ENCODE measurements at regions not wholly inside any gene's neighbourhood (a gene's known extent, or its start where the extent isn't known, plus 50 kb on each side); places are given as distances from the start of the nearest gene placed in this dataset.

DNA sequence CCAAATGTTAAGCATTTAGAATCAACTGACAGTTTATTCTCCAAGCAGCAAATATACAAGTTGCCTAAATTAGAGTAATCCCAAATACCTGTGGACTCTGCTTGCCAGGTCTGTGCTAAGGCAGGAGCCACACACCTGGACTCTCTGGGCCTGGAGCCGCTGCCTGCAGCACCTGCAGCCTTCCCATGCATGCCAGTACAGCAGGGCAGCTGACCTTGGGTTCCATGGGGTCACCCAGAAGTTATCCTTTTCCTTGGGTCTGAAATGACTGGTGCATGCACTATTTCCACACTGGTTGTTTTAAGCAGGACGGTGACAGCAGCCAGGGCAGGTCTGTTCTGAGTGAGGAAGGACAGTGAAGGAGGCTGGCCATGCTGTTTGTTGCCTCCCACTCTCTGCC, 573.2 kb downstream of the GLRX3 start:
- H3K27me3 ChIP-seq (ENCODE audit: control insufficient read depth, insufficient read depth, low read length) = no peaks in the 10 kb centered on the region
- TF ChIP-seq MAZ (IDR thresholded peaks at IDR 0.05; ENCODE audit: borderline replicate concordance, low read depth, low read length) = no peak
- TF ChIP-seq MAFK (IDR thresholded peaks at IDR 0.05; ENCODE audit: low read depth, low read length) = no peak
- TF ChIP-seq CHD1 (IDR thresholded peaks at IDR 0.05; ENCODE audit: low read depth, low read length) = no peak
- TF ChIP-seq NFE2L2 (IDR thresholded peaks at IDR 0.05; ENCODE audit: low read depth, low read length) = no peak
- TF ChIP-seq, protein P1, sequence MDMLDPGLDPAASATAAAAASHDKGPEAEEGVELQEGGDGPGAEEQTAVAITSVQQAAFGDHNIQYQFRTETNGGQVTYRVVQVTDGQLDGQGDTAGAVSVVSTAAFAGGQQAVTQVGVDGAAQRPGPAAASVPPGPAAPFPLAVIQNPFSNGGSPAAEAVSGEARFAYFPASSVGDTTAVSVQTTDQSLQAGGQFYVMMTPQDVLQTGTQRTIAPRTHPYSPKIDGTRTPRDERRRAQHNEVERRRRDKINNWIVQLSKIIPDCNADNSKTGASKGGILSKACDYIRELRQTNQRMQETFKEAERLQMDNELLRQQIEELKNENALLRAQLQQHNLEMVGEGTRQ (IDR thresholded peaks at IDR 0.05; ENCODE audit: low read depth, low read length) = no peak
- TF ChIP-seq RAD21 (IDR thresholded peaks at IDR 0.05; ENCODE audit: low read length) = no peak
- intact Hi-C loops (cut with micrococcal nuclease) (no loop called here), dilution Hi-C loops (cut with HindIII; ENCODE audit: low sequenced_read_pairs, unreplicated experiment) (no loop called here), in situ Hi-C loops (cut with MboI; ENCODE audit: low sequenced_read_pairs) (no loop called here)
- no peak overlapping the region for H4K8ac ChIP-seq (ENCODE audit: low read depth in 2 of 2, low read length in 2 of 2)
- ATAC-seq (ENCODE audit: low read depth) (no peak), DNase-seq (no peak)
- no peaks in the 10 kb centered on the region for H3K4me1 ChIP-seq (ENCODE audit: control insufficient read depth, insufficient read depth, low read length)
- no peak overlapping the region for H2AFZ ChIP-seq (replicated peaks; ENCODE audit: low read length, poor library complexity)
- H4K20me1 ChIP-seq (ENCODE audit: insufficient read depth, low read length) = no peaks in the 10 kb centered on the region
- no peak overlapping the region for H3K23ac ChIP-seq (ENCODE audit: low read depth, low read length)
- no peak overlapping the region for H3K9ac ChIP-seq (ENCODE audit: low read depth, low read length)
- H2BK120ac ChIP-seq (ENCODE audit: low read depth, low read length) = no peak overlapping the region
- no peaks in the 10 kb centered on the region for H3K9me1 ChIP-seq (ENCODE audit: insufficient read depth, low read length)
- no peak overlapping the region for H3K4ac ChIP-seq (ENCODE audit: low read depth, low read length)
- ChIA-PET POLR2A (ENCODE audit: unreplicated experiment) (no interaction called here), CTCF (no interaction called here)
- H4K91ac ChIP-seq (ENCODE audit: insufficient read depth, low read depth, low read length) = no peak overlapping the region
- H2BK20ac ChIP-seq (ENCODE audit: low read depth, low read length) = no peak overlapping the region
- H3K27ac ChIP-seq (ENCODE audit: insufficient read depth, low read length) = no peak overlapping the region
- no peak overlapping the region for H4K5ac ChIP-seq (ENCODE audit: low read depth, low read length)
- H3K36me3 ChIP-seq (ENCODE audit: control insufficient read depth, insufficient read depth, low read length) = no peaks in the 10 kb centered on the region
- H3K4me3 ChIP-seq (ENCODE audit: insufficient read depth, low read depth, low read length) = no peak overlapping the region
- no peak overlapping the region for H2BK15ac ChIP-seq (ENCODE audit: low read depth, low read length)
- H3K56ac ChIP-seq (ENCODE audit: extremely low read depth, insufficient read depth, low read length) = no peak overlapping the region
- H3K79me1 ChIP-seq (ENCODE audit: low read depth in 1 of 2, low read length in 2 of 2) = no peaks in the 10 kb centered on the region
- no peak overlapping the region for H3K4me2 ChIP-seq (ENCODE audit: low read depth, low read length)
- no peak overlapping the region for H2AK9ac ChIP-seq (replicated peaks; ENCODE audit: low read depth, low read length, poor library complexity)
- no peak overlapping the region for H2AK5ac ChIP-seq (ENCODE audit: low read depth, low read length)
- no peak overlapping the region for H3K18ac ChIP-seq (ENCODE audit: low read depth, low read length)
- H3K14ac ChIP-seq (replicated peaks; ENCODE audit: low read depth, low read length) = no peak overlapping the region
- H2BK5ac ChIP-seq (ENCODE audit: low read depth, low read length, poor library complexity, severe bottlenecking) = no peak overlapping the region
- H3K9me3 ChIP-seq (ENCODE audit: control insufficient read depth, insufficient read depth, low read length) = peaks cover 62% of the 10 kb centered on the region
- 17% methylated on average over 1 of the region's 2 CpGs; no CpG with 5 or more reads in 1 of the 2 experiments for WGBS, 2 experiments (ENCODE audit: extremely low coverage in 2 of 2, insufficient read length in 1 of 2)
- no TSS peak for BruUV-seq (replicated peaks)
